SK-N-SH treated with all-trans-retinoic acid at 6 μM for 48 hours (cell line): ENCODE measurements at regions not wholly inside any gene's neighbourhood (a gene's known extent, or its start where the extent isn't known, plus 50 kb on each side); places are given as distances from the start of the nearest gene placed in this dataset.

ENCODE experiments used
- GLIS3 ChIP-seq: fragments of 250-450 bp; sonication (Bioruptor Pico); IDR thresholded peaks from 2 replicates; pipeline ENCODE4 v1.5.0; 2020; ENCODE audit warnings: mild to moderate bottlenecking, moderate library complexity
- SNAI2 ChIP-seq: fragments of 250-450 bp; sonication (Bioruptor Pico); IDR thresholded peaks from 2 replicates; pipeline ENCODE4 v1.5.0; 2020; ENCODE audit warnings: mild to moderate bottlenecking, moderate library complexity
- ZNF8 ChIP-seq: fragments of 450-650 bp; formaldehyde crosslinking; IDR thresholded peaks from 2 replicates; pipeline ENCODE4 v1.5.0; 2020; ENCODE audit warnings: mild to moderate bottlenecking, moderate library complexity
- TF ChIP-seq, protein P1 (sequence below): fragments of 250-450 bp; sonication (Bioruptor Pico); IDR thresholded peaks from 2 replicates; pipeline ENCODE4 v1.8.0; 2020; ENCODE audit warnings: mild to moderate bottlenecking, moderate library complexity, borderline replicate concordance

DNA sequence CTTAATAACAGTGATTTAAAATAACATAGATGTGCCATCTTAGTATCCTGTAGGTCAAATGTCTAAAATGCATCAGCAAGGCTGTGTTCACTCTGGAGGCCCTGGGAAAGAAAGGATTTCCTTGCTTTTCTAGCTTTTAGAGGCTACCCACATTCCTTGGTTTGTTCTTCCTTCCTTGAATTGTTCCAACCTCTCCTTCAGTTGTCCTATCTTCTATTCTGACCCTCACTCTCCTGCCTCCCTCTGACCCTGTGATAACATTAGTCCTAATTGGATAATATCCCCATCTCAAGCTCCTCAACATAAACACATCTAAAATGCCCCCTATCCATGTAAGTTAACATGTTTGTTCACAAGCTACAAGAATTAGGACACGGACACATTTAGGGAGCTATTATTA, 733.5 kb downstream of the SOCS6 start:
- TF ChIP-seq GLIS3 (no peak), SNAI2 (no peak), ZNF8 (CRISPR knock-in tag) (no peak)
- TF ChIP-seq, protein P1, sequence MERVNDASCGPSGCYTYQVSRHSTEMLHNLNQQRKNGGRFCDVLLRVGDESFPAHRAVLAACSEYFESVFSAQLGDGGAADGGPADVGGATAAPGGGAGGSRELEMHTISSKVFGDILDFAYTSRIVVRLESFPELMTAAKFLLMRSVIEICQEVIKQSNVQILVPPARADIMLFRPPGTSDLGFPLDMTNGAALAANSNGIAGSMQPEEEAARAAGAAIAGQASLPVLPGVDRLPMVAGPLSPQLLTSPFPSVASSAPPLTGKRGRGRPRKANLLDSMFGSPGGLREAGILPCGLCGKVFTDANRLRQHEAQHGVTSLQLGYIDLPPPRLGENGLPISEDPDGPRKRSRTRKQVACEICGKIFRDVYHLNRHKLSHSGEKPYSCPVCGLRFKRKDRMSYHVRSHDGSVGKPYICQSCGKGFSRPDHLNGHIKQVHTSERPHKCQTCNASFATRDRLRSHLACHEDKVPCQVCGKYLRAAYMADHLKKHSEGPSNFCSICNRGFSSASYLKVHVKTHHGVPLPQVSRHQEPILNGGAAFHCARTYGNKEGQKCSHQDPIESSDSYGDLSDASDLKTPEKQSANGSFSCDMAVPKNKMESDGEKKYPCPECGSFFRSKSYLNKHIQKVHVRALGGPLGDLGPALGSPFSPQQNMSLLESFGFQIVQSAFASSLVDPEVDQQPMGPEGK (CRISPR knock-in tag), result no peak
